Skeletal muscle satellite cell (primary cell): ENCODE measurements at regions not wholly inside any gene's neighbourhood (a gene's known extent, or its start where the extent isn't known, plus 50 kb on each side); places are given as distances from the start of the nearest gene placed in this dataset.

Source experiments
- H3K27me3 ChIP-seq: 2 replicates; pipeline ENCODE4 v1.7.0; 2013; ENCODE audit warnings: low read length; ENCODE audit not compliant: control insufficient read depth, insufficient read depth
- H3K36me3 ChIP-seq: 2 replicates; pipeline ENCODE4 v1.7.0; 2013; ENCODE audit warnings: mild to moderate bottlenecking, control low read depth, low read length; ENCODE audit not compliant: insufficient read depth
- H3K4me1 ChIP-seq: 2 replicates; pipeline ENCODE4 v1.7.0; 2013; ENCODE audit warnings: low read length; ENCODE audit not compliant: control insufficient read depth, insufficient read depth
- H3K4me2 ChIP-seq: 2 replicates; pipeline ENCODE4 v1.7.0; 2013; ENCODE audit warnings: mild to moderate bottlenecking, low read length
- H3K4me3 ChIP-seq: 2 replicates; pipeline ENCODE4 v1.7.0; 2013; ENCODE audit warnings: low read length
- H3K9ac ChIP-seq: 2 replicates; pipeline ENCODE4 v1.7.0; 2013; ENCODE audit warnings: mild to moderate bottlenecking, low read depth, low read length, moderate library complexity
- H3K9me3 ChIP-seq: replicated peaks from 2 replicates; pipeline ENCODE4 v1.7.0; 2013; ENCODE audit warnings: mild to moderate bottlenecking, control low read depth, low read length

- Histone ChIP-seq H3K9me3 (no peaks in the 10 kb centered on the region), H3K4me3 (no peak overlapping the region), H3K4me2 (no peak overlapping the region), H3K4me1 (no peaks in the 10 kb centered on the region), H3K36me3 (no peaks in the 10 kb centered on the region), H3K27me3 (no peaks in the 10 kb centered on the region), H3K9ac (no peak overlapping the region)
These were observed 155.0 kb upstream of the RPS6KA3 start for GRCh38 chrX:20421697-20422096.

GRCh38 chrX:20421275-20421674, 154.6 kb upstream of the RPS6KA3 start:
- Histone ChIP-seq H3K9ac (no peak overlapping the region), H3K9me3 (no peaks in the 10 kb centered on the region), H3K4me3 (no peak overlapping the region), H3K4me2 (no peak overlapping the region), H3K27me3 (no peaks in the 10 kb centered on the region), H3K36me3 (no peaks in the 10 kb centered on the region), H3K4me1 (no peaks in the 10 kb centered on the region)

GRCh38 chrX:20420058-20420457, 153.3 kb upstream of the RPS6KA3 start:
- Histone ChIP-seq H3K9ac (no peak overlapping the region), H3K27me3 (no peaks in the 10 kb centered on the region), H3K4me3 (no peak overlapping the region), H3K36me3 (no peaks in the 10 kb centered on the region), H3K4me1 (no peaks in the 10 kb centered on the region), H3K4me2 (no peak overlapping the region), H3K9me3 (no peaks in the 10 kb centered on the region)

GRCh38 chrX:20418379-20419150, 151.9 kb upstream of the RPS6KA3 start:
- Histone ChIP-seq H3K4me3 (no peak overlapping the region), H3K36me3 (no peaks in the 10 kb centered on the region), H3K4me1 (no peaks in the 10 kb centered on the region)

GRCh38 chrX:20414762-20415445, 148.2 kb upstream of the RPS6KA3 start:
- H3K4me2 ChIP-seq: no peak overlapping the region
- no peaks in the 10 kb centered on the region for H3K4me1 ChIP-seq
- no peaks in the 10 kb centered on the region for H3K9me3 ChIP-seq
- H3K36me3 ChIP-seq: no peaks in the 10 kb centered on the region
- no peak overlapping the region for H3K4me3 ChIP-seq
- H3K27me3 ChIP-seq: peaks cover 4% of the 10 kb centered on the region
- no peak overlapping the region for H3K9ac ChIP-seq

More at GRCh38 chrX:20418379-20419150, 151.9 kb upstream of the RPS6KA3 start:
- H3K27me3 ChIP-seq: no peaks in the 10 kb centered on the region
- no peak overlapping the region for H3K4me2 ChIP-seq
- no peaks in the 10 kb centered on the region for H3K9me3 ChIP-seq
- no peak overlapping the region for H3K9ac ChIP-seq

GRCh38 chrX:20414066-20414465, 147.4 kb upstream of the RPS6KA3 start:
- no peak overlapping the region for H3K4me3 ChIP-seq
- H3K36me3 ChIP-seq: no peaks in the 10 kb centered on the region
- H3K9me3 ChIP-seq: no peaks in the 10 kb centered on the region
- H3K9ac ChIP-seq: no peak overlapping the region
- H3K4me1 ChIP-seq: no peaks in the 10 kb centered on the region
- H3K4me2 ChIP-seq: no peak overlapping the region
- H3K27me3 ChIP-seq: peaks cover 4% of the 10 kb centered on the region

- Histone ChIP-seq H3K27me3 (peaks cover 4% of the 10 kb centered on the region), H3K36me3 (no peaks in the 10 kb centered on the region), H3K4me3 (no peak overlapping the region), H3K4me2 (no peak overlapping the region), H3K9me3 (no peaks in the 10 kb centered on the region), H3K9ac (no peak overlapping the region), H3K4me1 (no peaks in the 10 kb centered on the region)
These were observed 146.3 kb upstream of the RPS6KA3 start for GRCh38 chrX:20412871-20413486.

- Histone ChIP-seq H3K4me1 (no peaks in the 10 kb centered on the region), H3K36me3 (no peaks in the 10 kb centered on the region), H3K27me3 (peaks cover 4% of the 10 kb centered on the region), H3K9me3 (no peaks in the 10 kb centered on the region), H3K4me3 (no peak overlapping the region), H3K9ac (no peak overlapping the region), H3K4me2 (no peak overlapping the region)
These were observed 143.8 kb upstream of the RPS6KA3 start for GRCh38 chrX:20410540-20410939.

- peaks cover 4% of the 10 kb centered on the region for H3K27me3 ChIP-seq
- H3K36me3 ChIP-seq: no peaks in the 10 kb centered on the region
- H3K4me3 ChIP-seq: no peak overlapping the region
- H3K4me2 ChIP-seq: no peak overlapping the region
- no peaks in the 10 kb centered on the region for H3K4me1 ChIP-seq
- no peaks in the 10 kb centered on the region for H3K9me3 ChIP-seq
- H3K9ac ChIP-seq: no peak overlapping the region
These were observed 143.3 kb upstream of the RPS6KA3 start for GRCh38 chrX:20409991-20410390.

GRCh38 chrX:20402956-20403355, 136.2 kb upstream of the RPS6KA3 start:
- H3K36me3 ChIP-seq: no peaks in the 10 kb centered on the region
- H3K4me1 ChIP-seq: no peaks in the 10 kb centered on the region
- no peak overlapping the region for H3K4me2 ChIP-seq
- H3K9me3 ChIP-seq: no peaks in the 10 kb centered on the region
- no peak overlapping the region for H3K9ac ChIP-seq
- no peaks in the 10 kb centered on the region for H3K27me3 ChIP-seq
- H3K4me3 ChIP-seq: no peak overlapping the region

GRCh38 chrX:20399728-20400414, 133.2 kb upstream of the RPS6KA3 start:
- H3K4me1 ChIP-seq: no peaks in the 10 kb centered on the region
- H3K4me3 ChIP-seq: no peak overlapping the region
- no peaks in the 10 kb centered on the region for H3K9me3 ChIP-seq
- H3K27me3 ChIP-seq: peaks cover 3% of the 10 kb centered on the region
- H3K9ac ChIP-seq: no peak overlapping the region
- H3K4me2 ChIP-seq: no peak overlapping the region
- H3K36me3 ChIP-seq: no peaks in the 10 kb centered on the region
